ACC112 (cell line): ENCODE measurements at regions not wholly inside any gene's neighbourhood (a gene's known extent, or its start where the extent isn't known, plus 50 kb on each side); places are given as distances from the start of the nearest gene placed in this dataset.

Experiments used
- H2AFZ ChIP-seq: fragments of 200-600 bp; sonication (generic); one replicate; pipeline ENCODE4 v1.6.0; 2017; ENCODE audit warnings: antibody characterized with exemption, low read length; ENCODE audit not compliant: unreplicated experiment
- H3K27ac ChIP-seq: fragments of 200-600 bp; sonication (generic); 2 replicates; pipeline ENCODE4 v1.5.1; 2014; ENCODE audit warnings: low read depth, mild to moderate bottlenecking, antibody characterized with exemption, low read length, moderate library complexity
- H3K27me3 ChIP-seq: fragments of 200-600 bp; sonication (generic); 2 replicates; pipeline ENCODE4 v1.6.1; 2014; ENCODE audit warnings: mild to moderate bottlenecking, antibody characterized with exemption, low read length, moderate library complexity, mixed read lengths; ENCODE audit not compliant: insufficient read depth
- H3K36me3 ChIP-seq: fragments of 200-600 bp; sonication (generic); 2 replicates; pipeline ENCODE4 v1.6.1; 2016; ENCODE audit warnings: mild to moderate bottlenecking, antibody characterized with exemption, low read length, moderate library complexity, mixed read lengths; ENCODE audit not compliant: insufficient read depth
- H3K4me1 ChIP-seq: fragments of 200-600 bp; sonication (generic); one replicate; pipeline ENCODE4 v1.6.1; 2016; ENCODE audit warnings: low read length, mixed read lengths; ENCODE audit not compliant: insufficient read depth, unreplicated experiment, control insufficient read depth
- H3K4me3 ChIP-seq: fragments of 200-600 bp; sonication (generic); 2 replicates; pipeline ENCODE4 v1.5.1; 2014; ENCODE audit warnings: mild to moderate bottlenecking, low read depth, low read length
- H3K79me2 ChIP-seq: fragments of 200-600 bp; sonication (generic); one replicate; pipeline ENCODE4 v1.6.0; 2016; ENCODE audit warnings: low read length; ENCODE audit not compliant: control insufficient read depth, unreplicated experiment, insufficient read depth

DNA sequence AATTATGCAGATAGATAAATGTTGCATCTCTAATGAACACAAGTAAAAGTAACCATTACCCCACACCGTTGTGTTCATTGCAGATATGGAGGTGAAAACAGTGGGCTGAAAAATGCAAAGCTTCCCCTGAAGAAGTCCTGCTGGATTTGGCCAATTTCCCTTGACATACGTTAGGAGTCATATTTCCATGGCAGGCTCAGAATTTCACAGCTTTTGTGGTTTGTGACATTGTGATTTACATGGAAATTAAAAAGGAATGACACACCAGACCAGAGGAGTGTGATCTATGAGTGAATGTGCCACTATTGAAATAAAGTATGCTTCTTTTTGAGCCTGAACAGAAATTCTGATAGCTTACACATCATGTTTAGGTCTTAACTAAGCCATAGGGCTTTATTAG lies 221.1 kb upstream of the TMTC4 start:
- no peak overlapping the region for H3K27ac ChIP-seq
- no peaks in the 10 kb centered on the region for H3K4me1 ChIP-seq
- H3K79me2 ChIP-seq: no peaks in the 10 kb centered on the region

DNA sequence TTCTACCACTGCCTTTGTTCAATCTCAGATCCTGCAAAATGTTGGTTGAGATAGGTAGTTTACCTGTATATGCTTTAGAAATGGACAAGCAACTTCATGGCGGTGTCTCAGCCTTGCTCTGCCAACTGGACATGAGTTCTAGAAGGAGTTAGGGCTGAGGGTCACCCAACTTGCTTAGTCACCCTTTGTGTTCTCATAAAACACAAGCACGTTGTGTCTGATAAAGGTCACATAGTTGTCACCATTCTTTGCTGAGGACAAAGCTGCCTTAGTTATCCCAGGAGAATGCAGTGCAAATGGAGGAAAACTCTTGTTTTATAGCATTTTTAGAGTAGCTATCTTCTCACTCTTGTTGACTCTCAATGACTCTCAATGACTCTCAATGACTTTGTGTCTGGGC lies 218.4 kb upstream of the TMTC4 start:
- H2AFZ ChIP-seq: no peak overlapping the region
- H3K27ac ChIP-seq: no peak overlapping the region
- H3K4me3 ChIP-seq: no peak overlapping the region
- no peaks in the 10 kb centered on the region for H3K36me3 ChIP-seq
- peaks cover 6% of the 10 kb centered on the region for H3K4me1 ChIP-seq
- H3K79me2 ChIP-seq: no peaks in the 10 kb centered on the region
- H3K27me3 ChIP-seq: no peaks in the 10 kb centered on the region

More for the DNA sequence above, 221.1 kb upstream of the TMTC4 start:
- H2AFZ ChIP-seq: no peak overlapping the region
- no peaks in the 10 kb centered on the region for H3K36me3 ChIP-seq
- no peak overlapping the region for H3K4me3 ChIP-seq
- no peaks in the 10 kb centered on the region for H3K27me3 ChIP-seq

GRCh38 chr13:100890645-100891044 lies 216.1 kb upstream of the TMTC4 start:
- H2AFZ ChIP-seq: no peak overlapping the region
- no peaks in the 10 kb centered on the region for H3K27me3 ChIP-seq
- H3K27ac ChIP-seq: no peak overlapping the region
- no peaks in the 10 kb centered on the region for H3K36me3 ChIP-seq
- H3K79me2 ChIP-seq: no peaks in the 10 kb centered on the region
- no peak overlapping the region for H3K4me3 ChIP-seq
- peaks cover 16% of the 10 kb centered on the region for H3K4me1 ChIP-seq

GRCh38 chr13:100887729-100888151 lies 213.1 kb upstream of the TMTC4 start:
- Histone ChIP-seq H2AFZ (no peak overlapping the region), H3K27ac (peak overlapping the region; percentile 65), H3K4me3 (no peak overlapping the region), H3K27me3 (no peaks in the 10 kb centered on the region), H3K79me2 (no peaks in the 10 kb centered on the region), H3K36me3 (no peaks in the 10 kb centered on the region), H3K4me1 (peaks cover 16% of the 10 kb centered on the region)

GRCh38 chr13:100883453-100883852 lies 208.9 kb upstream of the TMTC4 start:
- Histone ChIP-seq H2AFZ (no peak overlapping the region), H3K27me3 (no peaks in the 10 kb centered on the region), H3K36me3 (no peaks in the 10 kb centered on the region), H3K27ac (no peak overlapping the region), H3K4me3 (no peak overlapping the region), H3K4me1 (peaks cover 15% of the 10 kb centered on the region), H3K79me2 (no peaks in the 10 kb centered on the region)

DNA sequence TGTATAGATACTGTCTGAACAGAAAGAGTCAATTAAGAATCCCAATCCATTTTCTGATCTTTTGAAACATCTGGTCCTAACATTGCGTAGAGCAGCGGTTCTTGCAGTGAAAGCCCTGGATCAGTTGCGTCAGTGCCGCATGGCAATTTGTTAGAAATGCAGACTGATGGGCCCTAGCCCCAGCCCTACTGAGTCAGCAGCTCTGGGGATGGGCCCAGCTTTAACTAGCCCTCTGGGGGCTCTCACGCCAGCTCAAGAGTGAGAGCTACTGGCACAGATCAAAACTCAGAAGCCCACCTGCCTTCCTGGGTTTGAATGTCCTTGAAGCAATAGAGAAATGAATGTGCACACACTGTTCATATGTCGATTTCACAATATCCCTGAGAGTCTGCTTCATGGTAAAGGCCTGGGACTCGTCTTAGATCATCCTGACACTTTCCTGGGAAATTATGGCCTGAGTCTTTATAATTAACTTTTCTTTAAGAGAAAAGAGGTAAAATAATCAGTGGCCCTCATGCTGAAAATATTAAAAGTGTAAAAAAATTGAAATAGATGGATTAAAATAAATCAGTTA lies 206.8 kb upstream of the TMTC4 start:
- no peak overlapping the region for H2AFZ ChIP-seq
- H3K4me3 ChIP-seq: no peak overlapping the region
- no peaks in the 10 kb centered on the region for H3K27me3 ChIP-seq
- H3K4me1 ChIP-seq: peaks cover 1% of the 10 kb centered on the region
- H3K27ac ChIP-seq: no peak overlapping the region
- H3K36me3 ChIP-seq: no peaks in the 10 kb centered on the region
- no peaks in the 10 kb centered on the region for H3K79me2 ChIP-seq

- Histone ChIP-seq H3K4me3 (no peak overlapping the region), H2AFZ (no peak overlapping the region), H3K36me3 (no peaks in the 10 kb centered on the region), H3K4me1 (peaks cover 11% of the 10 kb centered on the region), H3K27me3 (no peaks in the 10 kb centered on the region), H3K27ac (no peak overlapping the region), H3K79me2 (no peaks in the 10 kb centered on the region)
Measured at GRCh38 chr13:100880166-100880565, 205.6 kb upstream of the TMTC4 start.

DNA sequence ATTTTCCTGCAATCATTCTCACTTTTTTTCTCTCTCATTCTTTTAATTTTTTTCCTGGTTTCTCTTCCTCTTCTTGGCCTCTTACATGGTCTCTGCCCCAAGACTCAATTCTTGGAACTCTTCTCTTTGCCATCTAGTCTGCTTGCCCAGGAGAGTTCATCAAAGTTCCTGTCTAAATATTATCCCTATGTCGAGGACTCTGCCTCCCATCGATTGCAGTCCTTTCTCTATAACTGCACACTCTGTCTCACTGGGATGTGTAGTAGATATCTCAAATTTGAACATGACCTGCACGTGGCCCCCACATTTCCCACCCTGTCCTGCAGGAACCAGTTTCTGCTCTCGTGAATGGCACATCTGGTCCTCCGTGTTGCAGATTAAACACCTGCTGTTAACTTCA lies 204.7 kb upstream of the TMTC4 start:
- Histone ChIP-seq H2AFZ (no peak overlapping the region), H3K36me3 (no peaks in the 10 kb centered on the region), H3K27me3 (no peaks in the 10 kb centered on the region), H3K79me2 (no peaks in the 10 kb centered on the region), H3K4me1 (peaks cover 13% of the 10 kb centered on the region), H3K4me3 (no peak overlapping the region), H3K27ac (no peak overlapping the region)

- peak overlapping the region; percentile 90 for H3K27ac ChIP-seq
- H3K36me3 ChIP-seq: no peaks in the 10 kb centered on the region
Measured at GRCh38 chr13:100876044-100876403, 201.4 kb upstream of the TMTC4 start.

DNA sequence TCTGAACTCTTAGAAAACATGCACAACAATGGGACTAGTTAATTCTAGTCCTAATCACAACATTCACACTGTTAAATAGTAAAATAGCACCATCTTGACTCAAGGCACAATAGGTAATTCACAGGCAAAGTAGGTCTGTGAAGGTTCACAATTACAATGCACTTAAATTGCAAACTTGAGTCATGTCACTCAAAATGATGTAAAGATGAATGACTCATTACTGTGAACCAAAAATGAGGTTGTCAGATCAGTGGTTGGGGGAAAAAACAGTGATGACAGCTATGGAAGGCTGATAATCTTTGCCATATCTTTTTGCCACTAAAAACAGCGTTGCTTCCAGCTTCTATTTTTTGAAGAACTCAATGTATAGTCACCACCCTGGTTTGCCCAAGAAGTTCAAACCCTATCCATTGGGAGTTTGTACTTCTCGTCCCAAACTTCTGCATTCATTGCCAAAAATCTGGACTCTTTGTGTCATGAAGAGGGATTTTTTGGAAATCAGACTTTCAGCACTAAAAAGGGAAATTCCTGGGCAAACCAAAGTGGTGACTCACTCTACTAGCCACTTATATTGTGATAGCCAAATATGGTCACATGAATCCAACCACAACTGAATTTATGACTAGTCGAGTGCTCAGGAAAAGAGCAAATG lies 200.9 kb upstream of the TMTC4 start:
- Histone ChIP-seq H3K4me1 (peaks cover 13% of the 10 kb centered on the region), H3K36me3 (no peaks in the 10 kb centered on the region), H3K27ac (peak overlapping the region; percentile 90), H3K27me3 (no peaks in the 10 kb centered on the region), H3K4me3 (peak overlapping the region; percentile 24; the same call in 1 of the 2 replicates), H2AFZ (no peak overlapping the region), H3K79me2 (no peaks in the 10 kb centered on the region)

More at GRCh38 chr13:100876044-100876403, 201.4 kb upstream of the TMTC4 start:
- H2AFZ ChIP-seq: no peak overlapping the region
- no peaks in the 10 kb centered on the region for H3K27me3 ChIP-seq
- no peak overlapping the region; the same call in 1 of the 2 replicates for H3K4me3 ChIP-seq
- H3K79me2 ChIP-seq: no peaks in the 10 kb centered on the region
- peaks cover 13% of the 10 kb centered on the region for H3K4me1 ChIP-seq

GRCh38 chr13:100872761-100873160 lies 198.2 kb upstream of the TMTC4 start:
- Histone ChIP-seq H3K36me3 (no peaks in the 10 kb centered on the region), H3K27ac (no peak overlapping the region), H3K4me3 (no peak overlapping the region), H3K79me2 (no peaks in the 10 kb centered on the region), H2AFZ (no peak overlapping the region), H3K27me3 (no peaks in the 10 kb centered on the region), H3K4me1 (peaks cover 13% of the 10 kb centered on the region)
